H1 (cell line): ENCODE measurements at regions not wholly inside any gene's neighbourhood (a gene's known extent, or its start where the extent isn't known, plus 50 kb on each side); places are given as distances from the start of the nearest gene placed in this dataset.

ENCODE experiments used
- CBX5 ChIP-seq: fragments of 300-800, 300-1000 bp; sonication (generic); IDR thresholded peaks from 2 replicates; pipeline ENCODE4 v1.7.1; 2016; ENCODE audit warnings: antibody characterized with exemption, low read length, low read depth
- GTF2F1 ChIP-seq: IDR thresholded peaks from 2 replicates; pipeline ENCODE4 v1.6.1; 2012; ENCODE audit warnings: low read depth, low read length, improper control_type of control experiment, borderline replicate concordance
- HDAC6 ChIP-seq: IDR thresholded peaks from one replicate; pipeline ENCODE4 v1.7.1; 2012; ENCODE audit warnings: low read depth, mild to moderate bottlenecking, inconsistent platforms, low read length, moderate library complexity
- JUN ChIP-seq: IDR thresholded peaks from 2 replicates; pipeline ENCODE4 v1.6.1; 2011; ENCODE audit warnings: low read depth, mild to moderate bottlenecking, improper control_type of control experiment, low read length
- NANOG ChIP-seq: IDR thresholded peaks from 2 replicates; pipeline ENCODE4 v1.6.1; 2011; ENCODE audit warnings: low read length, low read depth, mild to moderate bottlenecking, inconsistent platforms; ENCODE audit not compliant: insufficient read depth, poor library complexity, severe bottlenecking
- RAD21 ChIP-seq, 2 experiments: IDR thresholded peaks in 1 of 2; conservative IDR thresholded peaks in 1 of 2; 2 replicates each; pipeline ENCODE4 v1.6.1; 2011; ENCODE audit warnings: low read depth in 2 of 2, low read length in 2 of 2, improper control_type of control experiment in 1 of 2, inconsistent platforms in 1 of 2, mild to moderate bottlenecking in 1 of 2, moderate library complexity in 1 of 2
- RBBP5 ChIP-seq: IDR thresholded peaks from 2 replicates; pipeline ENCODE4 v1.7.1; 2012; ENCODE audit warnings: low read depth, mild to moderate bottlenecking, inconsistent platforms, low read length, moderate library complexity, borderline replicate concordance
- SIX5 ChIP-seq: IDR thresholded peaks from 2 replicates; pipeline ENCODE4 v1.6.1; 2011; ENCODE audit warnings: mild to moderate bottlenecking, low read depth, low read length
- ZNF274 ChIP-seq: IDR thresholded peaks from 2 replicates; pipeline ENCODE4 v1.7.0; 2012; ENCODE audit warnings: low read length, borderline replicate concordance; ENCODE audit errors: extremely low read depth
- TF ChIP-seq, protein P1 (sequence below): IDR thresholded peaks from 2 replicates; pipeline ENCODE4 v1.6.1; 2012; ENCODE audit warnings: inconsistent platforms
- TF ChIP-seq, protein P2 (sequence below): IDR thresholded peaks from 2 replicates; pipeline ENCODE4 v1.6.1; 2012; ENCODE audit warnings: inconsistent platforms

DNA sequence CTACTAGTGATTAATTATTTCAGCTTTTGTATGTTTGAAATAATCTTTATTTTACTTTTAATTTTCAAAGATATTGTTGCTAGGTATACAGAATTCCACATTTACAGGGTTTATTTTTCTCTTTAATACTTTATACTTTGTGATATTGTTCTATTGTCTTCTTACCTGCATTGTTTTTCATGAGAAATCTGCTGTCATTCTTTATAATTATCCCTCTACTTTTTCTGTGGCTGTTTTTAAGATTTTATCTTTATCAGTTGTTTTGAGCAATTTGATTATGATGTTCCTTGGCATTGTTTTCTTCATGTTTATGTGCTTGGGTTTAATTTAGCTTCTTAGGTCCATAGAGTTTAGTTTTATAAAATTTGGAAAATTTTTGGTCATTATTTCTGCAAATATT, 168.6 kb downstream of the DTWD1 start (continued):
- TF ChIP-seq, protein P1, sequence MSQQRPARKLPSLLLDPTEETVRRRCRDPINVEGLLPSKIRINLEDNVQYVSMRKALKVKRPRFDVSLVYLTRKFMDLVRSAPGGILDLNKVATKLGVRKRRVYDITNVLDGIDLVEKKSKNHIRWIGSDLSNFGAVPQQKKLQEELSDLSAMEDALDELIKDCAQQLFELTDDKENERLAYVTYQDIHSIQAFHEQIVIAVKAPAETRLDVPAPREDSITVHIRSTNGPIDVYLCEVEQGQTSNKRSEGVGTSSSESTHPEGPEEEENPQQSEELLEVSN, result no peak
- no peak for TF ChIP-seq GTF2F1
- no peak for TF ChIP-seq JUN
- no peak for TF ChIP-seq RBBP5
- TF ChIP-seq SIX5, result no peak
- no peak for TF ChIP-seq RAD21 (IDR thresholded peaks at IDR 0.05 in 1 of 2, conservative IDR thresholded peaks at IDR 0.05 in 1 of 2; ENCODE audit: low read depth in 2 of 2, low read length in 2 of 2)
- no peak for TF ChIP-seq NANOG
- no peak for TF ChIP-seq CBX5
- TF ChIP-seq ZNF274, result no peak
- TF ChIP-seq HDAC6, result no peak
- TF ChIP-seq, protein P2, sequence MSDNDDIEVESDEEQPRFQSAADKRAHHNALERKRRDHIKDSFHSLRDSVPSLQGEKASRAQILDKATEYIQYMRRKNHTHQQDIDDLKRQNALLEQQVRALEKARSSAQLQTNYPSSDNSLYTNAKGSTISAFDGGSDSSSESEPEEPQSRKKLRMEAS, result no peak
